GM12864 (cell line): ENCODE measurements at regions not wholly inside any gene's neighbourhood (a gene's known extent, or its start where the extent isn't known, plus 50 kb on each side); places are given as distances from the start of the nearest gene placed in this dataset.
"Not testable (repeated sequence)": the region's sequence is repeated elsewhere in the genome, so short reads cannot be mapped to it uniquely, and the experiment has no call there.

Experiments used
- DNase-seq: peaks from one replicate; pipeline ENCODE4 v3.0.0-alpha.2; 2011; ENCODE audit warnings: low read depth
- H3K4me3 ChIP-seq: 2 replicates; pipeline ENCODE4 v1.5.1; 2011; ENCODE audit warnings: mild to moderate bottlenecking, low read depth, low read length, control low read depth
- CTCF ChIP-seq: IDR thresholded peaks from 2 replicates; pipeline ENCODE4 v1.5.1; 2011; ENCODE audit warnings: low read depth, mild to moderate bottlenecking, moderate library complexity, low read length, control low read depth, inconsistent platforms; ENCODE audit errors: missing control alignments

GRCh38 chr9:73095425-73095824 is 56.2 kb upstream of the ANXA1 start:
- no peak for TF ChIP-seq CTCF
- H3K4me3 ChIP-seq = no peak overlapping the region
- no peak for DNase-seq

- DNase-seq = no peak
- no peak overlapping the region; the same call in 1 of the 2 replicates for H3K4me3 ChIP-seq
- no peak for TF ChIP-seq CTCF
These were observed 57.8 kb upstream of the ANXA1 start for GRCh38 chr9:73093740-73094379.

GRCh38 chr9:73093016-73093739 is 58.5 kb upstream of the ANXA1 start:
- TF ChIP-seq CTCF = no peak
- H3K4me3 ChIP-seq = no peak overlapping the region
- no peak for DNase-seq

GRCh38 chr9:73091909-73092308 is 59.8 kb upstream of the ANXA1 start:
- no peak for TF ChIP-seq CTCF
- DNase-seq = no peak
- no peak overlapping the region for H3K4me3 ChIP-seq

GRCh38 chr9:73090214-73090613 is 61.5 kb upstream of the ANXA1 start:
- no peak for TF ChIP-seq CTCF
- no peak for DNase-seq
- no peak overlapping the region for H3K4me3 ChIP-seq

- no peak overlapping the region for H3K4me3 ChIP-seq
- DNase-seq = no peak
- no peak for TF ChIP-seq CTCF
These were observed 62.2 kb upstream of the ANXA1 start for GRCh38 chr9:73089304-73089985.

GRCh38 chr9:73087876-73088275 is 63.8 kb upstream of the ANXA1 start:
- not testable (repeated sequence) for DNase-seq, H3K4me3 ChIP-seq
